ENCODE measurements at regions not wholly inside any gene's neighbourhood (a gene's known extent, or its start where the extent isn't known, plus 50 kb on each side); places are given as distances from the start of the nearest gene placed in this dataset.
"Not testable (repeated sequence)": the region's sequence is repeated elsewhere in the genome, so short reads cannot be mapped to it uniquely, and the experiment has no call there.

- TF ChIP-seq CTCF (IDR thresholded peaks at IDR 0.05; ENCODE audit: poor library complexity, severe bottlenecking) (no peak), EZH2 (IDR thresholded peaks at IDR 0.05; ENCODE audit: borderline replicate concordance, insufficient read depth, low read length, poor library complexity, severe bottlenecking) (no peak), RAD21 (conservative IDR thresholded peaks at IDR 0.05) (no peak), REST (IDR thresholded peaks at IDR 0.05; ENCODE audit: borderline replicate concordance) (no peak), MXI1 (conservative IDR thresholded peaks at IDR 0.05; ENCODE audit: poor library complexity, severe bottlenecking) (no peak), EP300 (conservative IDR thresholded peaks at IDR 0.05; ENCODE audit: poor library complexity, severe bottlenecking) (no peak), SMC3 (conservative IDR thresholded peaks at IDR 0.05; ENCODE audit: poor library complexity) (no peak), POLR2AphosphoS5 (IDR thresholded peaks at IDR 0.05) (no peak), TAF1 (IDR thresholded peaks at IDR 0.05; ENCODE audit: low read depth) (no peak)
- Histone ChIP-seq H3K27ac (ENCODE audit: low read length) (no peak overlapping the region), H4K20me1 (ENCODE audit: insufficient read depth) (no peaks in the 10 kb centered on the region), H3K79me2 (replicated peaks; ENCODE audit: insufficient read depth, low read length) (no peaks in the 10 kb centered on the region), H2AFZ (ENCODE audit: low read depth, low read length) (no peak overlapping the region), H3K4me2 (ENCODE audit: low read length) (no peak overlapping the region), H3K27me3 (ENCODE audit: insufficient read depth, low read depth, low read length) (no peaks in the 10 kb centered on the region), H3K36me3 (ENCODE audit: insufficient read depth, low read length) (no peaks in the 10 kb centered on the region), H3K9me2 (ENCODE audit: insufficient read depth, low read length) (no peaks in the 10 kb centered on the region), H3K9ac (ENCODE audit: low read length) (no peak overlapping the region), H3K4me3 (ENCODE audit: low read length) (no peak overlapping the region), H3F3A (ENCODE audit: insufficient read depth, low read length, poor library complexity, severe bottlenecking) (no peaks in the 10 kb centered on the region), H3K9me3 (ENCODE audit: low read length) (no peaks in the 10 kb centered on the region)
These were observed 1076.3 kb upstream of the EPHA6 start for GRCh38 chr3:95738045-95738444.

- not testable (repeated sequence) for H3K4me2 ChIP-seq (ENCODE audit: low read length); H3K9ac ChIP-seq (ENCODE audit: low read length); H3K9me2 ChIP-seq (ENCODE audit: insufficient read depth, low read length); H3K27ac ChIP-seq (ENCODE audit: low read length); H3K27me3 ChIP-seq (ENCODE audit: insufficient read depth, low read depth, low read length); H3K9me3 ChIP-seq (ENCODE audit: low read length); H2AFZ ChIP-seq (ENCODE audit: low read depth, low read length); H4K20me1 ChIP-seq (ENCODE audit: insufficient read depth); H3K4me3 ChIP-seq (ENCODE audit: low read length); H3K36me3 ChIP-seq (ENCODE audit: insufficient read depth, low read length); H3F3A ChIP-seq (ENCODE audit: insufficient read depth, low read length, poor library complexity, severe bottlenecking); H3K79me2 ChIP-seq (replicated peaks; ENCODE audit: insufficient read depth, low read length)
These were observed 1069.5 kb upstream of the EPHA6 start for GRCh38 chr3:95744896-95745295.

- Histone ChIP-seq H3K9ac (ENCODE audit: low read length) (no peak overlapping the region), H3K9me3 (ENCODE audit: low read length) (no peaks in the 10 kb centered on the region), H3F3A (ENCODE audit: insufficient read depth, low read length, poor library complexity, severe bottlenecking) (no peaks in the 10 kb centered on the region), H3K27me3 (ENCODE audit: insufficient read depth, low read depth, low read length) (no peaks in the 10 kb centered on the region), H3K27ac (ENCODE audit: low read length) (no peak overlapping the region), H3K9me2 (ENCODE audit: insufficient read depth, low read length) (no peaks in the 10 kb centered on the region), H2AFZ (ENCODE audit: low read depth, low read length) (no peak overlapping the region), H3K79me2 (replicated peaks; ENCODE audit: insufficient read depth, low read length) (no peaks in the 10 kb centered on the region), H3K36me3 (ENCODE audit: insufficient read depth, low read length) (no peaks in the 10 kb centered on the region), H3K4me3 (ENCODE audit: low read length) (no peak overlapping the region), H4K20me1 (ENCODE audit: insufficient read depth) (no peaks in the 10 kb centered on the region), H3K4me2 (ENCODE audit: low read length) (no peak overlapping the region)
- TF ChIP-seq MXI1 (conservative IDR thresholded peaks at IDR 0.05; ENCODE audit: poor library complexity, severe bottlenecking) (no peak), EP300 (conservative IDR thresholded peaks at IDR 0.05; ENCODE audit: poor library complexity, severe bottlenecking) (no peak), POLR2AphosphoS5 (IDR thresholded peaks at IDR 0.05) (no peak), EZH2 (IDR thresholded peaks at IDR 0.05; ENCODE audit: borderline replicate concordance, insufficient read depth, low read length, poor library complexity, severe bottlenecking) (no peak), TAF1 (IDR thresholded peaks at IDR 0.05; ENCODE audit: low read depth) (no peak), CTCF (IDR thresholded peaks at IDR 0.05; ENCODE audit: poor library complexity, severe bottlenecking) (no peak), SMC3 (conservative IDR thresholded peaks at IDR 0.05; ENCODE audit: poor library complexity) (no peak), RAD21 (conservative IDR thresholded peaks at IDR 0.05) (no peak)
These were observed 1064.3 kb upstream of the EPHA6 start for GRCh38 chr3:95750097-95750496.
